ENCODE measurements at regions not wholly inside any gene's neighbourhood (a gene's known extent, or its start where the extent isn't known, plus 50 kb on each side); places are given as distances from the start of the nearest gene placed in this dataset.

GRCh38 chr6:164911151-164911550, 398.3 kb downstream of the C6orf118 start:
- no peak for DNase-seq

GRCh38 chr6:164906766-164907165, 402.6 kb downstream of the C6orf118 start:
- DNase-seq = no peak

GRCh38 chr6:164905311-164905710, 404.1 kb downstream of the C6orf118 start:
- DNase-seq = no peak

GRCh38 chr6:164898412-164898811, 411.0 kb downstream of the C6orf118 start:
- DNase-seq = no peak

GRCh38 chr6:164897523-164898235, 411.7 kb downstream of the C6orf118 start:
- DNase-seq = no peak

- DNase-seq = no peak
These were observed 419.4 kb downstream of the C6orf118 start for GRCh38 chr6:164889980-164890379.

- no peak for DNase-seq
These were observed 421.7 kb downstream of the C6orf118 start for GRCh38 chr6:164887660-164888059.

GRCh38 chr6:164882236-164882635, 427.2 kb downstream of the C6orf118 start:
- no peak for DNase-seq

GRCh38 chr6:164871783-164872182, 437.6 kb downstream of the C6orf118 start:
- no peak for DNase-seq

GRCh38 chr6:164870164-164870563, 439.2 kb downstream of the C6orf118 start:
- no peak for DNase-seq

GRCh38 chr6:164861967-164862366, 447.4 kb downstream of the C6orf118 start:
- no peak for DNase-seq

- DNase-seq = no peak
These were observed 449.6 kb downstream of the C6orf118 start for GRCh38 chr6:164859816-164860215.

- no peak for DNase-seq
These were observed 453.3 kb downstream of the C6orf118 start for GRCh38 chr6:164856138-164856537.

GRCh38 chr6:164855281-164855680, 454.1 kb downstream of the C6orf118 start:
- no peak for DNase-seq

GRCh38 chr6:164854526-164854925, 454.9 kb downstream of the C6orf118 start:
- DNase-seq = no peak

GRCh38 chr6:164845773-164846172, 463.6 kb downstream of the C6orf118 start:
- DNase-seq = no peak

- DNase-seq = no peak
These were observed 467.3 kb downstream of the C6orf118 start for GRCh38 chr6:164842085-164842484.

GRCh38 chr6:164838068-164838615, 471.3 kb downstream of the C6orf118 start:
- no peak for DNase-seq

- no peak for DNase-seq
These were observed 472.9 kb downstream of the C6orf118 start for GRCh38 chr6:164836486-164836885.

- no peak for DNase-seq
These were observed 477.0 kb downstream of the C6orf118 start for GRCh38 chr6:164832410-164832809.

- no peak for DNase-seq
These were observed 481.9 kb downstream of the C6orf118 start for GRCh38 chr6:164827537-164827936.

GRCh38 chr6:164826831-164827468, 482.5 kb downstream of the C6orf118 start:
- no peak for DNase-seq

- no peak for DNase-seq
These were observed 484.0 kb downstream of the C6orf118 start for GRCh38 chr6:164825386-164825785.

- no peak for DNase-seq
These were observed 491.7 kb downstream of the C6orf118 start for GRCh38 chr6:164817662-164818061.
